SIG-M5 (cell line): ENCODE measurements at regions not wholly inside any gene's neighbourhood (a gene's known extent, or its start where the extent isn't known, plus 50 kb on each side); places are given as distances from the start of the nearest gene placed in this dataset.
A peak's percentile ranks its signal among the peaks of the same experiment; 100 is the strongest.

Source experiments
- DNase-seq: peaks from one replicate; lab custom pipeline; 2025; lab: John Stamatoyannopoulos, UW

- DNase-seq: no peak
Measured at GRCh38 chr5:71865665-71866320, 146.7 kb downstream of the CARTPT start.

GRCh38 chr5:71872311-71872864 lies 153.3 kb downstream of the CARTPT start:
- no peak for DNase-seq

- DNase-seq: no peak
Measured at GRCh38 chr5:71873191-71873591, 154.1 kb downstream of the CARTPT start.

- DNase-seq: no peak
Measured at GRCh38 chr5:71874521-71874920, 155.4 kb downstream of the CARTPT start.

- no peak for DNase-seq
Measured at GRCh38 chr5:71877511-71877910, 158.4 kb downstream of the CARTPT start.

- no peak for DNase-seq
Measured at GRCh38 chr5:71880536-71880935, 161.5 kb downstream of the CARTPT start.

GRCh38 chr5:71882826-71883741 lies 164.0 kb downstream of the CARTPT start:
- no peak for DNase-seq

- no peak for DNase-seq
Measured at GRCh38 chr5:71883742-71884103, 164.6 kb downstream of the CARTPT start.

GRCh38 chr5:71884926-71885325 lies 165.9 kb downstream of the CARTPT start:
- DNase-seq: no peak

- DNase-seq: no peak
Measured at GRCh38 chr5:71886406-71886805, 167.3 kb downstream of the CARTPT start.

- DNase-seq: peak; percentile 25
Measured at GRCh38 chr5:71887680-71888079, 168.6 kb downstream of the CARTPT start.

- DNase-seq: no peak
Measured at GRCh38 chr5:71891406-71891805, 172.3 kb downstream of the CARTPT start.

GRCh38 chr5:71891856-71892255 lies 172.8 kb downstream of the CARTPT start:
- DNase-seq: no peak

GRCh38 chr5:71892641-71893365 lies 173.7 kb downstream of the CARTPT start:
- no peak for DNase-seq

GRCh38 chr5:71893451-71893850 lies 174.4 kb downstream of the CARTPT start:
- DNase-seq: no peak

- DNase-seq: no peak
Measured at GRCh38 chr5:71894091-71894490, 175.0 kb downstream of the CARTPT start.

GRCh38 chr5:71895546-71895945 lies 176.5 kb downstream of the CARTPT start:
- DNase-seq: no peak

- no peak for DNase-seq
Measured at GRCh38 chr5:71899865-71900342, 180.8 kb downstream of the CARTPT start.

- no peak for DNase-seq
Measured at GRCh38 chr5:71903808-71904207, 184.7 kb downstream of the CARTPT start.

- no peak for DNase-seq
Measured at GRCh38 chr5:71904852-71905251, 185.8 kb downstream of the CARTPT start.

- DNase-seq: no peak
Measured at GRCh38 chr5:71905834-71906711, 187.0 kb downstream of the CARTPT start.
